Choroid plexus epithelial cell (primary cell): ENCODE measurements at regions not wholly inside any gene's neighbourhood (a gene's known extent, or its start where the extent isn't known, plus 50 kb on each side); places are given as distances from the start of the nearest gene placed in this dataset.
A peak's percentile ranks its signal among the peaks of the same experiment; 100 is the strongest.

ENCODE experiments used
- DNase-seq: peaks from one replicate; pipeline ENCODE4 v3.0.0-alpha.2; 2010; ENCODE audit warnings: low read depth
- H3K4me3 ChIP-seq: 2 replicates; pipeline ENCODE4 v1.5.1; 2011; ENCODE audit warnings: low read depth, mild to moderate bottlenecking, control low read depth, low read length, moderate library complexity
- CTCF ChIP-seq: conservative IDR thresholded peaks from 2 replicates; pipeline ENCODE4 v1.5.1; 2011; ENCODE audit warnings: low read depth, mild to moderate bottlenecking, control low read depth, inconsistent platforms, low read length, moderate library complexity

DNA sequence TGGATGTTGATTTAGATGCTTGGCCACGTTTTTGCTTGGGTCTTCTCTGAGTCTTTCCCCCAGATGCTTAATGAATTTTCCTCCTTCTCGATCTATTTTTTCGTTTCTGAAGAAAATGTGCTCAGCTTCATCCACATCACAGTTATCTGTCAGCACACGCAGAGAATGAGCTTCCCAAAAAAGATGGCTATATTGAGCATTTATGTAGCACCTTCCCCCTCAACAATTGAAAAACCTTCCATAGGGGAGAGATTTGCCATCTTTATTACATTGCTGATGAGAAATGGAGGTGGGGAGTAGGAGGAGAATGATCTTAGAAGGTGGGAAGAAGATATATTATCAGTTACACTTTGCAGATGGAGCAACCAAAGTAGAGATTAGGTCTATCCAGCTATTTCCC, 228.1 kb upstream of the PHYHIPL start:
- DNase-seq: no peak
- no peak for TF ChIP-seq CTCF
- H3K4me3 ChIP-seq: no peak overlapping the region

DNA sequence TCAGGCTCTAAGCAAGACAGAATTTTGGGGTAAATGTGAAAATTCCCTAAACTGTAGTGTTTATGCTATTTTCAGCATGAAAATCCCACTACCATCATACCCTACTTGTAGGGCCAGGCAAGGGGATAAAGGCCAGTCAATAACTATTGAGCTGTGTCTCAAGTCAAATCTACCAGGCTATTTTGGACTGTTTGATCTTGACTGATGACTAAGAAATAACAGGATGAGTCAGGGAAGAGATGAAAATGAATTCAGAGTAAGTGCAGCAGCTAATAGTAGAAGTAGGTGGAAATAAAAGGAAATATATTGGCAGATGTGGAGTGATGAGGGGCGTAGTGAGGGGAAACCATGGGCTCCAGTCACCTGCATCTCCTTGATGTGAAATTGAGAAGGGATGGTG, 225.8 kb upstream of the PHYHIPL start:
- TF ChIP-seq CTCF: no peak
- no peak overlapping the region for H3K4me3 ChIP-seq
- DNase-seq: peak; percentile 51

- no peak for TF ChIP-seq CTCF
- no peak for DNase-seq
- no peak overlapping the region for H3K4me3 ChIP-seq
Observed at GRCh38 chr10:58951087-58951486, 225.4 kb upstream of the PHYHIPL start.

DNA sequence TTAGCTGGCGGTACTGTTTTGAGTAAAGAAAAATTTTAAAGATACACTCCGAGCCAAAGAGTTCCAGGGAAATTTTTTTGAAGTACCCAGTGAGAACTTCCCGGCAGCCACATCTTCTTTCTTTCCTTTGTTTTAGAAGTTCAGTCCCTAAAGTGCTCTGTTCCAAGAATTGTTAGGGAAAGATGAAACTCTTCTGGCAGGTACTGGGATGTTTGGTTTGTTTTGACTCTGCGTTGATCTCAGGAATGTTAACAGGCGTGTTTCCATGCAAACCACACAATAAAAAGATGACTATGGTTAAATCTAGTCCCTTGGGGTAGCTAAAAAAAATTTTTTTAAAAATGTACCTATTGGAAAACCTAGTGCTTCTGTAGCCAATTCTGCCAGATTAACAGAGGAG, 224.7 kb upstream of the PHYHIPL start:
- no peak for TF ChIP-seq CTCF
- no peak overlapping the region for H3K4me3 ChIP-seq
- no peak for DNase-seq

- TF ChIP-seq CTCF: no peak
- H3K4me3 ChIP-seq: no peak overlapping the region
- no peak for DNase-seq
Observed at GRCh38 chr10:58952162-58952601, 224.3 kb upstream of the PHYHIPL start.

DNA sequence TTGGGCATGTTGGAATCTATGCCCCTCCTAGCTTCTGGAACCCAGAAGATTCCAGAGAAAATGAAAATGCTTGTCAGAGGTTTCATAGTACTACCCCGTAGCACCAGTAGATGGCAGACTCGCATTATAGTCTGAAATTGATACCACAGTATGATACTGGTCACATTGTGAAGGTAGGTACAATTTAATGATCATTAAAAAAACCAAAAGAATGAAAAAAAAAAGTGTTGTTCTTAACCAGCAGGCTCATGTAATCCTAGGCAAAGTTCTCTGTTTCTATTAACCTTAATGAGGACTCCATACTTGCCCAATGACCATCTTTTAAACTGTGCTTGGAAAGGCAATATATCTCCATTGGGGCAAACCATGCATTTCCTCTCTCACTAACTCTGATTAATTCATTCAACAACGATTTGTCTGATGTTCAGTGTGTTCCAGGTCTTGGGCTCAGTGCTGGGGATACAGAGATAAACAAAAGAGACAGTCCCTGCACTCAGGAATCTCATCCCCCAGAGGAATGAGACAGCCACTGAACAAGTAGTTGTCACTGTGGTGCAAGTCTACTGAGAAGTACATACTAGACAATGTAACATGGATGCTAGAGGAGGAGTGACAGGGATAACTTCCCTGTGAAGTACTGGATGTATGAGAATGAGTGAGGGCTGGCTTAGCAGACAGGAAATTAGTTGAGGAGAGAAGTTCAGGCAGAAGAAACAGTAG, 223.5 kb upstream of the PHYHIPL start:
- no peak overlapping the region for H3K4me3 ChIP-seq
- DNase-seq: peak; percentile 67
- TF ChIP-seq CTCF: peak; percentile 78

DNA sequence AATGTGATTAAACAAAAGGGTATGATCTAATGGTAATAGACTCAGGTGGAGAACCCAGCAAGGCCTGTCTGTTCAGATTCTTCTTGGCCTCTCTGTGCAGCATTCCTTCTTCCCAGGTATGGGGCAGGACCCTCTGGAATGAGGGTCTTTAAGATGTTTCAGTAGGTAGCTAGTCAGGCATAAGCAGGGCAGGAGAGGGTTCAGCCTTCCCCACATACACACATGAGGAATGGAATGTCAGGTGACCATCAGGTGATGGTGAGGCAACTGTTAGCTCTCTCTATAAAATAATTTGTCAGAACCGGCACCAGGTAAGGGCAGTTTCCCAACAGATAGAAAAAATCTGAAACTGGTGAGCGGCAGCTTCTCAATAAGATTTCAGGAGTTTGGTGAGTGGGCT, 222.3 kb upstream of the PHYHIPL start:
- TF ChIP-seq CTCF: no peak
- no peak overlapping the region for H3K4me3 ChIP-seq
- no peak for DNase-seq
